Retinal pigment epithelial cell (primary cell): ENCODE measurements at regions not wholly inside any gene's neighbourhood (a gene's known extent, or its start where the extent isn't known, plus 50 kb on each side); places are given as distances from the start of the nearest gene placed in this dataset.

ENCODE experiments used
- DNase-seq: peaks from one replicate; pipeline ENCODE4 v3.0.0-alpha.2; 2010; ENCODE audit warnings: low read depth
- H3K4me3 ChIP-seq: 2 replicates; pipeline ENCODE4 v1.5.1; 2011; ENCODE audit warnings: mild to moderate bottlenecking, low read length, control low read depth, moderate library complexity
- CTCF ChIP-seq: conservative IDR thresholded peaks from 2 replicates; pipeline ENCODE4 v1.5.1; 2011; ENCODE audit warnings: low read depth, low read length, control low read depth, inconsistent platforms

GRCh38 chr11:13140873-13141655 is 131.9 kb downstream of the RASSF10 start:
- no peak for DNase-seq
- H3K4me3 ChIP-seq: no peak overlapping the region
- TF ChIP-seq CTCF: no peak

GRCh38 chr11:13141731-13142709 is 132.9 kb downstream of the RASSF10 start:
- H3K4me3 ChIP-seq: no peak overlapping the region
- TF ChIP-seq CTCF: no peak
- no peak for DNase-seq

GRCh38 chr11:13143486-13144297 is 133.9 kb upstream of the BMAL1 start:
- DNase-seq: no peak
- H3K4me3 ChIP-seq: no peak overlapping the region
- no peak for TF ChIP-seq CTCF

- no peak for TF ChIP-seq CTCF
- no peak overlapping the region for H3K4me3 ChIP-seq
- DNase-seq: no peak
These were observed 132.1 kb upstream of the BMAL1 start for GRCh38 chr11:13145461-13145860.

GRCh38 chr11:13149991-13150390 is 127.6 kb upstream of the BMAL1 start:
- DNase-seq: no peak
- TF ChIP-seq CTCF: no peak

GRCh38 chr11:13150487-13150886 is 127.1 kb upstream of the BMAL1 start:
- no peak for DNase-seq
- H3K4me3 ChIP-seq: no peak overlapping the region
- TF ChIP-seq CTCF: no peak

More at GRCh38 chr11:13149991-13150390, 127.6 kb upstream of the BMAL1 start:
- H3K4me3 ChIP-seq: no peak overlapping the region
